Tibial artery (tissue), 4 donors: ENCODE measurements at regions not wholly inside any gene's neighbourhood (a gene's known extent, or its start where the extent isn't known, plus 50 kb on each side); places are given as distances from the start of the nearest gene placed in this dataset.

Experiments used
- DNase-seq, 2 donors: peaks; one replicate each; pipeline ENCODE4 v3.0.0-alpha.2; 2019
- H3K27ac ChIP-seq, 2 donors: fragments of 200-600 bp; sonication (generic) in 1 of 2; 1 replicate in 1 of 2; 2 replicates in 1 of 2; pipeline ENCODE4 v1.5.1; 2018 to 2019; ENCODE audit warnings: mild to moderate bottlenecking in 1 of 2
- H3K27me3 ChIP-seq, 2 donors: fragments of 200-600 bp; sonication (generic) in 1 of 2; one replicate each; pipeline versions ENCODE4 v1.5.1 to v1.6.0; 2016 to 2019
- H3K36me3 ChIP-seq, 3 donors: fragments of 200-600 bp; sonication (generic) in 2 of 3; one replicate each; pipeline ENCODE4 v1.5.1; 2016 to 2019; ENCODE audit warnings: mild to moderate bottlenecking in 2 of 3
- H3K4me1 ChIP-seq, 4 donors: fragments of 200-600 bp; sonication (generic) in 2 of 4; 1 replicate in 3 of 4; 2 replicates in 1 of 4; pipeline ENCODE4 v1.5.1; 2016 to 2019
- H3K4me3 ChIP-seq, 2 donors: fragments of 200-600 bp; sonication (generic) in 1 of 2; 1 replicate in 1 of 2; 2 replicates in 1 of 2; pipeline ENCODE4 v1.5.1; 2018 to 2019; ENCODE audit warnings: mild to moderate bottlenecking in 2 of 2
- H3K9me3 ChIP-seq, 3 donors: fragments of 200-600 bp; sonication (generic) in 1 of 3; one replicate each; pipeline ENCODE4 v1.5.1; 2016 to 2019
- CTCF ChIP-seq, 2 experiments: fragments of 200-600 bp in 1 of 2; fragments of 450-650 bp in 1 of 2; IDR thresholded peaks; one replicate each; pipeline ENCODE4 v1.5.1; 2017 to 2019; ENCODE audit warnings: antibody characterized with exemption in 2 of 2, mild to moderate bottlenecking in 1 of 2, moderate library complexity in 1 of 2
- intact Hi-C: fragments of 100-400 bp; cut with DNase I; formaldehyde crosslinking; loops from one replicate; pipeline ENCODE4 v1.15.0; 2023; ENCODE audit warnings: low total_unique reads

- Histone ChIP-seq H3K4me3 (no peak overlapping the region), H3K27me3 (no peaks in the 10 kb centered on the region), H3K9me3 (no peaks in the 10 kb centered on the region), H3K36me3 (no peaks in the 10 kb centered on the region), H3K27ac (no peak overlapping the region), H3K4me1 (no peaks in the 10 kb centered on the region)
- DNase-seq: no peak
- intact Hi-C loops: no loop called here
- TF ChIP-seq CTCF (IDR thresholded peaks at IDR 0.05): no peak
Observed at GRCh38 chr9:91023741-91024140, 222.1 kb downstream of the SYK start.

- Histone ChIP-seq H3K4me3 (no peak overlapping the region), H3K4me1 (no peaks in the 10 kb centered on the region), H3K27me3 (no peaks in the 10 kb centered on the region), H3K9me3 (no peaks in the 10 kb centered on the region), H3K27ac (no peak overlapping the region), H3K36me3 (no peaks in the 10 kb centered on the region)
- TF ChIP-seq CTCF (IDR thresholded peaks at IDR 0.05): no peak
- intact Hi-C loops: no loop called here
- no peak for DNase-seq
Observed at GRCh38 chr9:91024841-91025240, 223.2 kb downstream of the SYK start.

- no peaks in the 10 kb centered on the region for H3K27me3 ChIP-seq
- no peaks in the 10 kb centered on the region for H3K4me1 ChIP-seq
- intact Hi-C loops: no loop called here
- no peak overlapping the region for H3K27ac ChIP-seq
- no peaks in the 10 kb centered on the region for H3K36me3 ChIP-seq
- no peaks in the 10 kb centered on the region for H3K9me3 ChIP-seq
- no peak for DNase-seq
- no peak overlapping the region for H3K4me3 ChIP-seq
- no peak for TF ChIP-seq CTCF (IDR thresholded peaks at IDR 0.05)
Observed at GRCh38 chr9:91025856-91026255, 224.2 kb downstream of the SYK start.

GRCh38 chr9:91026266-91026665, 224.6 kb downstream of the SYK start:
- intact Hi-C loops: no loop called here
- no peak for TF ChIP-seq CTCF (IDR thresholded peaks at IDR 0.05)
- no peaks in the 10 kb centered on the region for H3K27me3 ChIP-seq
- no peak overlapping the region for H3K27ac ChIP-seq
- H3K4me1 ChIP-seq: no peaks in the 10 kb centered on the region
- H3K4me3 ChIP-seq: no peak overlapping the region
- no peaks in the 10 kb centered on the region for H3K36me3 ChIP-seq
- no peaks in the 10 kb centered on the region for H3K9me3 ChIP-seq
- DNase-seq: no peak

- no peaks in the 10 kb centered on the region for H3K4me1 ChIP-seq
- H3K9me3 ChIP-seq: no peaks in the 10 kb centered on the region
- no peak overlapping the region for H3K27ac ChIP-seq
- TF ChIP-seq CTCF (IDR thresholded peaks at IDR 0.05): no peak
- intact Hi-C loops: no loop called here
- peaks cover 0 to 3% of the 10 kb centered on the region in 2 donors for H3K27me3 ChIP-seq
- no peaks in the 10 kb centered on the region for H3K36me3 ChIP-seq
- H3K4me3 ChIP-seq: no peak overlapping the region
- DNase-seq: no peak
Observed at GRCh38 chr9:91027005-91027404, 225.4 kb downstream of the SYK start.

- Histone ChIP-seq H3K9me3 (no peaks in the 10 kb centered on the region), H3K27me3 (peaks cover 0 to 4% of the 10 kb centered on the region in 2 donors), H3K27ac (no peak overlapping the region), H3K36me3 (no peaks in the 10 kb centered on the region), H3K4me3 (no peak overlapping the region), H3K4me1 (no peaks in the 10 kb centered on the region)
- intact Hi-C loops: no loop called here
- no peak for TF ChIP-seq CTCF (IDR thresholded peaks at IDR 0.05)
- no peak for DNase-seq
Observed at GRCh38 chr9:91028166-91028827, 226.7 kb downstream of the SYK start.
